ENCODE measurements at regions not wholly inside any gene's neighbourhood (a gene's known extent, or its start where the extent isn't known, plus 50 kb on each side); places are given as distances from the start of the nearest gene placed in this dataset.

- DNase-seq (ENCODE audit: insufficient read length, low spot score) (no peak), FAIRE-seq (no peak)
- no peak for TF ChIP-seq CTCF (IDR thresholded peaks at IDR 0.05; ENCODE audit: insufficient read depth, missing control alignments)
Measured at GRCh38 chr11:106495046-106495445, 417.6 kb downstream of the AASDHPPT start.

GRCh38 chr11:106496677-106497076 lies 419.2 kb downstream of the AASDHPPT start:
- DNase-seq (ENCODE audit: insufficient read length, low spot score) (no peak), FAIRE-seq (no peak)
- TF ChIP-seq CTCF (IDR thresholded peaks at IDR 0.05; ENCODE audit: insufficient read depth, missing control alignments) = no peak

- FAIRE-seq (no peak), DNase-seq (ENCODE audit: insufficient read length, low spot score) (no peak)
- TF ChIP-seq CTCF (IDR thresholded peaks at IDR 0.05; ENCODE audit: insufficient read depth, missing control alignments) = no peak
Measured at GRCh38 chr11:106497321-106497720, 419.9 kb downstream of the AASDHPPT start.

- DNase-seq (ENCODE audit: insufficient read length, low spot score) (no peak), FAIRE-seq (no peak)
- TF ChIP-seq CTCF (IDR thresholded peaks at IDR 0.05; ENCODE audit: insufficient read depth, missing control alignments) = no peak
Measured at GRCh38 chr11:106497822-106498221, 420.4 kb downstream of the AASDHPPT start.

- no peak for FAIRE-seq
- no peak for TF ChIP-seq CTCF (IDR thresholded peaks at IDR 0.05; ENCODE audit: insufficient read depth, missing control alignments)
- DNase-seq (ENCODE audit: insufficient read length, low spot score) = no peak
Measured at GRCh38 chr11:106503901-106504300, 426.4 kb downstream of the AASDHPPT start.

- DNase-seq (ENCODE audit: insufficient read length, low spot score) (no peak), FAIRE-seq (no peak)
- no peak for TF ChIP-seq CTCF (IDR thresholded peaks at IDR 0.05; ENCODE audit: insufficient read depth, missing control alignments)
Measured at GRCh38 chr11:106507645-106508306, 430.3 kb downstream of the AASDHPPT start.

- DNase-seq (ENCODE audit: insufficient read length, low spot score) = no peak
- TF ChIP-seq CTCF (IDR thresholded peaks at IDR 0.05; ENCODE audit: insufficient read depth, missing control alignments) = no peak
- no peak for FAIRE-seq
Measured at GRCh38 chr11:106514706-106515105, 437.2 kb downstream of the AASDHPPT start.
